ENCODE measurements at regions not wholly inside any gene's neighbourhood (a gene's known extent, or its start where the extent isn't known, plus 50 kb on each side); places are given as distances from the start of the nearest gene placed in this dataset.

- TF ChIP-seq, protein P1, sequence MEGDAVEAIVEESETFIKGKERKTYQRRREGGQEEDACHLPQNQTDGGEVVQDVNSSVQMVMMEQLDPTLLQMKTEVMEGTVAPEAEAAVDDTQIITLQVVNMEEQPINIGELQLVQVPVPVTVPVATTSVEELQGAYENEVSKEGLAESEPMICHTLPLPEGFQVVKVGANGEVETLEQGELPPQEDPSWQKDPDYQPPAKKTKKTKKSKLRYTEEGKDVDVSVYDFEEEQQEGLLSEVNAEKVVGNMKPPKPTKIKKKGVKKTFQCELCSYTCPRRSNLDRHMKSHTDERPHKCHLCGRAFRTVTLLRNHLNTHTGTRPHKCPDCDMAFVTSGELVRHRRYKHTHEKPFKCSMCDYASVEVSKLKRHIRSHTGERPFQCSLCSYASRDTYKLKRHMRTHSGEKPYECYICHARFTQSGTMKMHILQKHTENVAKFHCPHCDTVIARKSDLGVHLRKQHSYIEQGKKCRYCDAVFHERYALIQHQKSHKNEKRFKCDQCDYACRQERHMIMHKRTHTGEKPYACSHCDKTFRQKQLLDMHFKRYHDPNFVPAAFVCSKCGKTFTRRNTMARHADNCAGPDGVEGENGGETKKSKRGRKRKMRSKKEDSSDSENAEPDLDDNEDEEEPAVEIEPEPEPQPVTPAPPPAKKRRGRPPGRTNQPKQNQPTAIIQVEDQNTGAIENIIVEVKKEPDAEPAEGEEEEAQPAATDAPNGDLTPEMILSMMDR (conservative IDR thresholded peaks at IDR 0.05; ENCODE audit: low read depth, low read length) = no peak
- TF ChIP-seq EZH2phosphoT487 (IDR thresholded peaks at IDR 0.05; ENCODE audit: borderline replicate concordance, low read length) = no peak
These were observed 86.0 kb upstream of the MAPK4 start for GRCh38 chr18:50473881-50474280.

Measured in PC-3 (cell line).